NCI-H226 (cell line): ENCODE measurements at regions not wholly inside any gene's neighbourhood (a gene's known extent, or its start where the extent isn't known, plus 50 kb on each side); places are given as distances from the start of the nearest gene placed in this dataset.
A peak's percentile ranks its signal among the peaks of the same experiment; 100 is the strongest.

Experiments
- DNase-seq: peaks from one replicate; pipeline ENCODE4 v3.0.0-alpha.2; 2015

DNA sequence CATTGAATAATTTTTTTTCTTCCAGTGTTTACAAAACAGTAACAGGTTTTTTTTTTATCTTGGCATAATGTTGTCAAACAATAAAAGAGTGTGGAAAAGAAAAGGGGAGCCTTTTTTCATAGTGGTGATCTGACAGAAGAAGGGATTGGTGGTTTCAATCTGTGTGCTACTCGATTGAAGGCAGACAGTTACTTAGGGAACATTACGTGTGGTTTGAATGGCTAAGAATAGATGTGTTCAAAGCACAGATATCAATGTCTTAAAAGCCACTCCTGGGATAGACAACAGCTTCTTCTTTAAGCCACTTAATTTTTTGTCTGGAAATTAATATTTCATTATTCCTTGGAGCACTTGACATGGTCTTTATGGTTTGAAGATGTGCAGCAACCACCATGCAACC is 558.6 kb upstream of the ADGRL2 start:
- DNase-seq, result no peak

DNA sequence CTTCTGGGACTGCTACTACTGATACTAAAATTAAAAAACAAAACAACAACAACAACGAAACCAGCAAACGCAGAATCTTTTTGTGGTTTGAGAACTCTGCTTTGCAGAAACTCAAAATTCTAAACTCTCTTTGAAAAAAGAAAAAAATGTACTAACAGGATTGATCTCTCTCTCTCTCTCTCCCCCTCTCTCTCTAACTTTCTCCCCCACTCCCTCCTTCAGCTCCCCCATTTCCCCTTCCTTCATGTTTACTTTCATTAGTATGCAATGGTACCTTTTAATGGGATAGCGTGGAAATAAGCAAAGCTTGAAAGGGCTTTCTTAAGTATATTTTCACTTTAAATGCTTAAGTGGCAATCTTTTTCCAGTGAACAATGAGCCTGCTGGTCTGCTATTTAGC is 562.6 kb upstream of the ADGRL2 start:
- no peak for DNase-seq

DNA sequence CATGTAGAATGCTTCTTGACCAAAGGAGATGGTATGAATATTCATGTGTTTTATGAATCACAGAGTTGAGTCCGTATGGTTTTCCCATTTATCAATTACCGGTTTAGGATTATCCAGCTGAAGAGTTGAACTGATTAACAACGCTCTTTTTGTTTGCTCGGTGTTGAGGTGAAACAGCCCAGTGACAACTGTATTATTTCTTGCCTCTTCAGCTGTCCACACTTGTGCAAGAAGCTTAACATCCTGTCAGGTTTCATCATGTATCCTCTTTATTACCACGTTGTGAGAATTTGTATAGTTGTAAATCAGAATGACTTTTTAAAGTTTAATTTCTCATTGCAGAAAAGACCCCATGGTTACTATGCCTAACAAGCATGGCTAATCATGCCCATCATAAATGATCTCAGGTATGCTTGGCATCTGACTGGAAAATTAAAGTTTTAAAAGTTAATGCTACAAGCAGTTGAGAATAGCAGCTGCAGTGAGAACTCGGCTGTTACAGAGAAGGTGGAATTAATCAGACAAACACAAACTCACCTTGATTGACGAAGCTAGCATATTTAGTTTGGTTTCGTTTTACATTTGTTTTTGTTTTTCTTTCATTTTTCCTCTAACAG is 563.2 kb upstream of the ADGRL2 start:
- no peak for DNase-seq

GRCh38 chr1:81234237-81234636 is 566.5 kb upstream of the ADGRL2 start:
- no peak for DNase-seq

- no peak for DNase-seq
Measured at GRCh38 chr1:81233591-81233990, 567.1 kb upstream of the ADGRL2 start.

DNA sequence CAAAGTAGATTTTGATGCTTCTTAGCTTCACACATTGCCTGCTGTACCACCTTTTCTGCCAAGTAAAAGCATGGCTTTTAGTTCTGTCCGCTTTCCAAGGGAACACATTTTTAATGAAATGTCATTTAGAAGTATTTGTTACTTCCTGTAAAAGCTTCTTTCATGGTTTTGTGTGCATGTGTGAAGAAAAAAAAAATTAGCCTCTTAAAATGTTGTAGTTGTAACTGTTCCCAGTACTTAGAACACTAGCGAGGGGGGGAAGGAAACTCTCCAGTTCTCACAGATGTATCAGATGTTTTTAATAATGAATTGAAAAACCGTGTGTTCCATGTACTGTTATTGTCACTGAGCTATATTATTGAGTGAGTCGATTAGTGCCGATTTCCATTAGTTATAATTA is 568.3 kb upstream of the ADGRL2 start:
- DNase-seq, result no peak

- no peak for DNase-seq
Measured at GRCh38 chr1:81231729-81232038, 569.0 kb upstream of the ADGRL2 start.

- DNase-seq, result no peak
Measured at GRCh38 chr1:81230983-81231728, 569.6 kb upstream of the ADGRL2 start.

GRCh38 chr1:81228926-81229325 is 571.8 kb upstream of the ADGRL2 start:
- DNase-seq, result no peak

- DNase-seq, result no peak
Measured at GRCh38 chr1:81226603-81226928, 574.2 kb upstream of the ADGRL2 start.

GRCh38 chr1:81225789-81226602 is 574.7 kb upstream of the ADGRL2 start:
- DNase-seq, result no peak

DNA sequence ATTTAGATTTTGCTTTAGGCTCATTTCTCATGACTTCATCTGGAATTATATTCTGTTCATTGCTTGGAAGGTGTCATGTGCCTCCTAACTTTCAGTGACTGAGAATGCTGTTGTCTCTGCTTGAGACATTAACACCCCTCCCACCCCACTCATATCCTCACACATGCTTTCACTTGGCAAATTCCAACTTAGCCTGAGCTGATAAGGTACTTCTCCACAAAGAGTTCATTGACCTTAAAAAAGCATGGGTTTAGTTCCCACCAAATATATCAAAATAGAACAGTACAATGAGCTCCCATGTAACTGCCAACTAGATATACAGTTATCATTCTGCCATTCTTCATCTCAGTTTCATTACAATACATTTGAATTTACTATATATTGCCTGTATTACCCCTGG is 576.5 kb upstream of the ADGRL2 start:
- peak; percentile 45 for DNase-seq

GRCh38 chr1:81221564-81221963 is 579.2 kb upstream of the ADGRL2 start:
- DNase-seq, result no peak

DNA sequence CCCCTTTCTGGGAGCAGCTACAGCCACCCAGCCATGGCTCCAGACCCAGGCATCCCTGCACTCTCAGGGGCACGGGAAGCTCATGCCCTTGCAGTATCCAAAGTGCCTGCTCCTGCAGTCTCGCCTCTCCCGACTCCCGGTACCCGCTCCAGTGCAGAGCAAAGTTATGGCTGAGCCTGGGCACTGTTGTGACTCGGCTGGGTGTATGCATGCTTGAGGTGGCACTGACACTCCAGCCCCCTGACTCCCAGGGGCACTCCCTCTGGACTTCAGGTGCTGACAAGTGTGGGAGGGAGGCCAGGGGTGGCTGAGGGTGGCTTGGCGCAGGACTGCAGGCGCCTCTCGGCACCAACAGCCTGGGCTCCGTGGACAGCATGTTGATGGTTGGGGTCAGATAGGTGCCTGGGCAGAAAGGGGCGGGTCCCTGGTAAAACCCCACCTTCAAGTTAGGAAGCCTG is 580.1 kb upstream of the ADGRL2 start:
- DNase-seq, result no peak

GRCh38 chr1:81217058-81217457 is 583.7 kb upstream of the ADGRL2 start:
- no peak for DNase-seq

GRCh38 chr1:81213279-81213678 is 587.5 kb upstream of the ADGRL2 start:
- no peak for DNase-seq

- no peak for DNase-seq
Measured at GRCh38 chr1:81209461-81209860, 591.3 kb upstream of the ADGRL2 start.

GRCh38 chr1:81208441-81208840 is 592.3 kb upstream of the ADGRL2 start:
- no peak for DNase-seq

DNA sequence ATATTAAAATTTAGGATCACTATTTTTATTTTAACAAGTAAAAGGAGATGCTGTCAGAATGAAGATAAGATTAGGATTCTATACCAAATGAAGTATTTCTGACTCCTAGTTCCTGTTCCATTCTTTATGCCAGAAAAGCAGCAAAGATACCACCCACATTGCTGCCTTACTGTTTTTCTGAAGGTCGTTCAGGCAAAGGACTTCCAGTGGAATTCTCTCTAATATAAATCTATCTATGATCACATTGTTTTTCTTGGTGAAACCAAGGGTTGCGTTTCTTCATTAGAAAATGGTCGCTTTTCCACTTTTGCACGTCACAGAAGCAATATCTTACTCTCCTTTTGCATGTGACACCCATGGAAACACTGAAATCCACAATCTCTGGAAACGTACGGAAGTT is 594.8 kb upstream of the ADGRL2 start:
- DNase-seq, result no peak

DNA sequence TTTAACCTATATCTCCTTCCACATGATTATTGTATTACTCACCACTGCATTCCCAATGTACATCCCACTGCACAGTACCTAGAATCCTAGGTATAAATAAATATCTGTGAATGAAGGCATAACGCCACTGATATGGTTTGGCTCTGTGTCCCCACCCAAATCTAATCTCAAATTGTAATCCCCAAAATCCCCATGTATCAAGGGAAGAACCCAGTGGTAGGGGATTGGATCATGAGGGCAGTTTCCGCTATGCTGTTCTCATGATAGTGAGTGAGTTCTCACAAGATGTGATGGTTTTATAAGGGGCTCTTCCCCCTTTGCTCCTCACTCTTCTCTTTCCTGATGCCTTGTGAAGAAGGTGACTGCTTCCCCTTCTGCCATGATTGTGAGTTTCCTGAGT is 599.0 kb upstream of the ADGRL2 start:
- no peak for DNase-seq

- no peak for DNase-seq
Measured at GRCh38 chr1:81197591-81197990, 603.1 kb upstream of the ADGRL2 start.

- DNase-seq, result no peak
Measured at GRCh38 chr1:81192647-81193642, 607.8 kb upstream of the ADGRL2 start.

DNA sequence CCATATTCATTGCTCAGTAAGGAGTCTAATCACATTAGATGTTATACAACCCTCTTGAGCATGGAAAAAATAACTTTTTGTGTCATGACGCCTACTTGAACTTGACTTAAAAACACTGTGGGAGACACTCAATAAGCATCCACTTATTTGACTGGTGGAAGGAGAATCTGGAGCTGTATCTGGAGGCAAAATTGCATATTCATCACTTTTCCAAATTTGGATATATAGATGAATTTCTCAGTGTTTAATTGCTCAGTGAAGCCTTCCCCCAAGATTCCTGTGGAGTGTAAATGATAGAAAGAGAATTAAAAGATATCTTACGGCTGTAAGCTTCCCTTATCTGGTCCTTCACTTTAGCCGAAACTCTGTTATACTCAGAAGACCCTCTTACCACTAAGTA is 610.7 kb upstream of the ADGRL2 start:
- DNase-seq, result no peak
